A549 (cell line): ENCODE measurements at regions not wholly inside any gene's neighbourhood (a gene's known extent, or its start where the extent isn't known, plus 50 kb on each side); places are given as distances from the start of the nearest gene placed in this dataset.
A peak's percentile ranks its signal among the peaks of the same experiment; 100 is the strongest.

ENCODE experiments used
- ATAC-seq, 2 experiments: fragments of 200-7000 bp in 1 of 2; fragments of >200 bp in 1 of 2; cut with Nextera tagmentation in 1 of 2; cut with Tn5 transposase in 1 of 2; 3 replicates each; pipeline versions ENCODE4 v1.8.0 to v1.9.1; 2018 to 2020; ENCODE audit warnings: mild to moderate bottlenecking in 1 of 2, moderate library complexity in 1 of 2
- CTCF ChIA-PET: fragments of 300-600 bp; sonication (Branson Sonifier 250); formaldehyde crosslinking; extraction: SDS; loops from one replicate; lab custom pipeline; 2021; ENCODE audit warnings: antibody characterized with exemption, inconsistent platforms; lab: Yijun Ruan, JAX
- POLR2A ChIA-PET: fragments of 350-600 bp; formaldehyde crosslinking; extraction: SDS; loops from one replicate; lab custom pipeline; 2021; ENCODE audit warnings: antibody characterized with exemption, inconsistent platforms; lab: Yijun Ruan, JAX
- DNase-seq, 2 experiments: peaks; one replicate each; pipeline versions ENCODE4 v3.0.0 to v3.0.0-alpha.2; 2011 to 2016; ENCODE audit warnings: low read depth in 1 of 2, low spot score in 1 of 2
- FAIRE-seq: peaks from 2 replicates; lab custom pipeline; 2011; peaks lifted over from hg19 to GRCh38; lab: Jason Lieb, UNC
- H3K27ac ChIP-seq, 2 experiments: fragments of >200 bp; sonication (Bioruptor Twin); formaldehyde crosslinking; 3 replicates each; pipeline ENCODE4 v1.5.1; 2016 to 2017
- H3K4me1 ChIP-seq: fragments of >200 bp; sonication (Bioruptor Twin); formaldehyde crosslinking; 3 replicates; pipeline ENCODE4 v1.6.1; 2016
- H3K4me2 ChIP-seq: fragments of >200 bp; sonication (Bioruptor Twin); formaldehyde crosslinking; 3 replicates; pipeline ENCODE4 v1.6.1; 2016
- H3K4me3 ChIP-seq: fragments of >200 bp; sonication (Bioruptor Twin); formaldehyde crosslinking; 3 replicates; pipeline ENCODE4 v1.5.1; 2016
- H3K9me3 ChIP-seq: fragments of >200 bp; sonication (Bioruptor Twin); formaldehyde crosslinking; 3 replicates; pipeline ENCODE4 v1.6.1; 2016
- BCL3 ChIP-seq: fragments of >200 bp; sonication (Bioruptor Twin); formaldehyde crosslinking; IDR thresholded peaks from 3 replicates; pipeline ENCODE4 v1.6.1; 2016
- CBX8 ChIP-seq: fragments of 200-600 bp; sonication (generic); IDR thresholded peaks from 2 replicates; pipeline ENCODE4 v1.6.1; 2016
- CTCF ChIP-seq: fragments of >200 bp; sonication (Bioruptor Twin); formaldehyde crosslinking; IDR thresholded peaks from 3 replicates; pipeline ENCODE4 v1.5.1; 2016
- EHF ChIP-seq: fragments of 250-450 bp; sonication (Bioruptor Pico); IDR thresholded peaks from 2 replicates; pipeline ENCODE4 v1.5.0; 2020; ENCODE audit warnings: mild to moderate bottlenecking
- EHMT2 ChIP-seq: fragments of 200-600 bp; sonication (generic); IDR thresholded peaks from 2 replicates; pipeline ENCODE4 v1.6.1; 2016; ENCODE audit warnings: antibody characterized with exemption, low read depth, mild to moderate bottlenecking, moderate library complexity
- GATA3 ChIP-seq: IDR thresholded peaks from 2 replicates; pipeline ENCODE4 v1.6.1; 2012; ENCODE audit warnings: borderline replicate concordance
- HOXA7 ChIP-seq: fragments of 250-450 bp; sonication (Bioruptor Pico); IDR thresholded peaks from 2 replicates; pipeline ENCODE4 v1.5.0; 2020; ENCODE audit warnings: mild to moderate bottlenecking, moderate library complexity
- HOXB13 ChIP-seq: fragments of 250-450 bp; sonication (Bioruptor Pico); IDR thresholded peaks from 2 replicates; pipeline ENCODE4 v1.5.0; 2020; ENCODE audit warnings: low read depth, mild to moderate bottlenecking, moderate library complexity
- HOXB5 ChIP-seq: fragments of 250-450 bp; sonication (Bioruptor Pico); IDR thresholded peaks from 2 replicates; pipeline ENCODE4 v1.5.0; 2020; ENCODE audit warnings: mild to moderate bottlenecking, moderate library complexity
- JUN ChIP-seq, 2 experiments: fragments of >200 bp; sonication (Bioruptor Twin); formaldehyde crosslinking; IDR thresholded peaks; 2 replicates in 1 of 2; 3 replicates in 1 of 2; pipeline ENCODE4 v1.6.1; 2016 to 2017
- JUNB ChIP-seq: fragments of >200 bp; sonication (Bioruptor Twin); formaldehyde crosslinking; IDR thresholded peaks from 2 replicates; pipeline ENCODE4 v1.6.1; 2016
- KDM5A ChIP-seq: fragments of 200-600 bp; sonication (generic); IDR thresholded peaks from 2 replicates; pipeline ENCODE4 v1.6.1; 2016; ENCODE audit warnings: antibody characterized with exemption, mild to moderate bottlenecking
- MAFK ChIP-seq: fragments of 450-650 bp; IDR thresholded peaks from 2 replicates; pipeline ENCODE4 v1.6.1; 2014; ENCODE audit not compliant: partially characterized antibody
- MAX ChIP-seq: IDR thresholded peaks from 2 replicates; pipeline ENCODE4 v1.6.1; 2012
- MAZ ChIP-seq: fragments of 150-350 bp; IDR thresholded peaks from 2 replicates; pipeline ENCODE4 v1.6.1; 2014; ENCODE audit warnings: antibody characterized with exemption, low read depth, low read length, borderline replicate concordance
- NFE2L2 ChIP-seq: fragments of 150-350 bp; conservative IDR thresholded peaks from 2 replicates; pipeline ENCODE4 v1.6.1; 2014; ENCODE audit warnings: low read length
- NPAS2 ChIP-seq: fragments of 250-450 bp; sonication (Bioruptor Pico); IDR thresholded peaks from 2 replicates; pipeline ENCODE4 v1.8.0; 2022; ENCODE audit warnings: mild to moderate bottlenecking, moderate library complexity, borderline replicate concordance
- NR3C1 ChIP-seq: fragments of >200 bp; sonication (Bioruptor Twin); formaldehyde crosslinking; IDR thresholded peaks from 3 replicates; pipeline ENCODE4 v1.6.1; 2017
- PBX3 ChIP-seq: IDR thresholded peaks from 2 replicates; pipeline ENCODE4 v1.6.1; 2012
- PHF8 ChIP-seq: fragments of 200-600 bp; sonication (generic); IDR thresholded peaks from 2 replicates; pipeline ENCODE4 v1.6.1; 2016; ENCODE audit warnings: low read depth, mild to moderate bottlenecking, antibody characterized with exemption, moderate library complexity, borderline replicate concordance
- POLR2A ChIP-seq: IDR thresholded peaks from 2 replicates; pipeline ENCODE4 v1.6.1; 2012; ENCODE audit warnings: mild to moderate bottlenecking, low read length
- RAD21 ChIP-seq, 2 experiments: fragments of >200 bp in 1 of 2; sonication (Bioruptor Twin) in 1 of 2; formaldehyde crosslinking in 1 of 2; IDR thresholded peaks in 1 of 2; conservative IDR thresholded peaks in 1 of 2; 2 replicates in 1 of 2; 3 replicates in 1 of 2; pipeline ENCODE4 v1.6.1; 2012 to 2018; ENCODE audit warnings: inconsistent platforms in 1 of 2
- RARB ChIP-seq: fragments of 250-450 bp; sonication (Bioruptor Pico); IDR thresholded peaks from 2 replicates; pipeline ENCODE4 v1.8.0; 2021; ENCODE audit warnings: mild to moderate bottlenecking, moderate library complexity
- SMC3 ChIP-seq: fragments of >200 bp; sonication (Bioruptor Twin); formaldehyde crosslinking; IDR thresholded peaks from 3 replicates; pipeline ENCODE4 v1.6.1; 2018; ENCODE audit warnings: inconsistent platforms
- SREBF2 ChIP-seq: fragments of 450-650 bp; IDR thresholded peaks from 2 replicates; pipeline ENCODE4 v1.6.1; 2014; ENCODE audit warnings: mild to moderate bottlenecking, moderate library complexity
- ZNF302 ChIP-seq: fragments of 250-450 bp; sonication (Bioruptor Pico); IDR thresholded peaks from 2 replicates; pipeline ENCODE4 v1.9.0; 2021; ENCODE audit warnings: inconsistent platforms, mild to moderate bottlenecking, moderate library complexity
- ZSCAN20 ChIP-seq: fragments of 250-450 bp; sonication (Bioruptor Pico); IDR thresholded peaks from 2 replicates; pipeline ENCODE4 v1.8.0; 2022; ENCODE audit warnings: mild to moderate bottlenecking, moderate library complexity
- WGBS: methylation state at CpG from one replicate; pipeline ENCODE4 v1.1.6; 2017; ENCODE audit errors: missing lambda C conversion rate; 5-methylcytosine and 5-hydroxymethylcytosine counted together
- TF ChIP-seq, protein P1 (sequence below): fragments of 150-350 bp; IDR thresholded peaks from 2 replicates; pipeline ENCODE4 v1.6.1; 2014; ENCODE audit warnings: low read depth, mild to moderate bottlenecking, low read length

GRCh38 chr4:108287834-108288413, 119.2 kb upstream of the LEF1 start:
- DNase-seq (no peak), FAIRE-seq (no peak)
- no peak for TF ChIP-seq HOXA7 (CRISPR knock-in tag)
- no peak for TF ChIP-seq EHF (CRISPR knock-in tag)
- TF ChIP-seq NFE2L2 = no peak
- no peak for TF ChIP-seq BCL3
- no peak for TF ChIP-seq NR3C1
- TF ChIP-seq EHMT2 = no peak
- no peak for TF ChIP-seq MAZ
- TF ChIP-seq JUNB = no peak
- no peak for TF ChIP-seq CTCF

GRCh38 chr4:108280072-108280471, 111.3 kb upstream of the LEF1 start:
- DNase-seq = no peak
- no peak for ATAC-seq
- ChIA-PET CTCF (no interaction called here), POLR2A (no interaction called here)
- Histone ChIP-seq H3K4me2 (no peak overlapping the region), H3K27ac (no peak overlapping the region), H3K4me1 (no peaks in the 10 kb centered on the region), H3K4me3 (no peak overlapping the region), H3K9me3 (no peaks in the 10 kb centered on the region)
- FAIRE-seq = no peak
- TF ChIP-seq HOXB5 (no peak), SREBF2 (no peak), GATA3 (no peak), POLR2A (no peak), EHF (CRISPR knock-in tag) (no peak), ZSCAN20 (CRISPR knock-in tag) (no peak), MAFK (peak; percentile 69), KDM5A (no peak)

More at GRCh38 chr4:108287834-108288413, 119.2 kb upstream of the LEF1 start:
- Histone ChIP-seq H3K9me3 (no peaks in the 10 kb centered on the region), H3K27ac (no peak overlapping the region), H3K4me3 (no peak overlapping the region), H3K4me1 (no peaks in the 10 kb centered on the region), H3K4me2 (no peak overlapping the region)
- CTCF ChIA-PET = no interaction called here
- no peak for ATAC-seq
- POLR2A ChIA-PET = no interaction called here
- WGBS = 0% methylated on average over 1 of the region's 1 CpG

- no peak overlapping the region for H3K4me2 ChIP-seq
- ChIA-PET CTCF (no interaction called here), POLR2A (no interaction called here)
- no peaks in the 10 kb centered on the region for H3K4me1 ChIP-seq
- DNase-seq (no peak), FAIRE-seq (no peak), ATAC-seq (no peak)
- H3K9me3 ChIP-seq = no peaks in the 10 kb centered on the region
- 0% methylated on average over 2 of the region's 3 CpGs for WGBS
- no peak overlapping the region for H3K4me3 ChIP-seq
- no peak overlapping the region for H3K27ac ChIP-seq
- TF ChIP-seq ZNF302 (CRISPR knock-in tag) = no peak
- no peak for TF ChIP-seq SMC3
- TF ChIP-seq MAX = no peak
- no peak for TF ChIP-seq RAD21 (conservative IDR thresholded peaks at IDR 0.05 in 1 of 2, IDR thresholded peaks at IDR 0.05 in 1 of 2)
- TF ChIP-seq CBX8 = no peak
- TF ChIP-seq BCL3 = no peak
- TF ChIP-seq NPAS2 (CRISPR knock-in tag) = no peak
- TF ChIP-seq RARB (CRISPR knock-in tag) = no peak
- TF ChIP-seq PBX3 = no peak
- no peak for TF ChIP-seq HOXB13 (CRISPR knock-in tag)
- TF ChIP-seq JUN (IDR thresholded peaks at IDR 0.05) = no peak
- no peak for TF ChIP-seq PHF8
- TF ChIP-seq POLR2A = no peak
- TF ChIP-seq, protein P1, sequence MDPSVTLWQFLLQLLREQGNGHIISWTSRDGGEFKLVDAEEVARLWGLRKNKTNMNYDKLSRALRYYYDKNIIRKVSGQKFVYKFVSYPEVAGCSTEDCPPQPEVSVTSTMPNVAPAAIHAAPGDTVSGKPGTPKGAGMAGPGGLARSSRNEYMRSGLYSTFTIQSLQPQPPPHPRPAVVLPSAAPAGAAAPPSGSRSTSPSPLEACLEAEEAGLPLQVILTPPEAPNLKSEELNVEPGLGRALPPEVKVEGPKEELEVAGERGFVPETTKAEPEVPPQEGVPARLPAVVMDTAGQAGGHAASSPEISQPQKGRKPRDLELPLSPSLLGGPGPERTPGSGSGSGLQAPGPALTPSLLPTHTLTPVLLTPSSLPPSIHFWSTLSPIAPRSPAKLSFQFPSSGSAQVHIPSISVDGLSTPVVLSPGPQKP = no peak
These were observed 108.0 kb upstream of the LEF1 start for GRCh38 chr4:108276690-108277089.
